ENCODE measurements at regions not wholly inside any gene's neighbourhood (a gene's known extent, or its start where the extent isn't known, plus 50 kb on each side); places are given as distances from the start of the nearest gene placed in this dataset.

DNA sequence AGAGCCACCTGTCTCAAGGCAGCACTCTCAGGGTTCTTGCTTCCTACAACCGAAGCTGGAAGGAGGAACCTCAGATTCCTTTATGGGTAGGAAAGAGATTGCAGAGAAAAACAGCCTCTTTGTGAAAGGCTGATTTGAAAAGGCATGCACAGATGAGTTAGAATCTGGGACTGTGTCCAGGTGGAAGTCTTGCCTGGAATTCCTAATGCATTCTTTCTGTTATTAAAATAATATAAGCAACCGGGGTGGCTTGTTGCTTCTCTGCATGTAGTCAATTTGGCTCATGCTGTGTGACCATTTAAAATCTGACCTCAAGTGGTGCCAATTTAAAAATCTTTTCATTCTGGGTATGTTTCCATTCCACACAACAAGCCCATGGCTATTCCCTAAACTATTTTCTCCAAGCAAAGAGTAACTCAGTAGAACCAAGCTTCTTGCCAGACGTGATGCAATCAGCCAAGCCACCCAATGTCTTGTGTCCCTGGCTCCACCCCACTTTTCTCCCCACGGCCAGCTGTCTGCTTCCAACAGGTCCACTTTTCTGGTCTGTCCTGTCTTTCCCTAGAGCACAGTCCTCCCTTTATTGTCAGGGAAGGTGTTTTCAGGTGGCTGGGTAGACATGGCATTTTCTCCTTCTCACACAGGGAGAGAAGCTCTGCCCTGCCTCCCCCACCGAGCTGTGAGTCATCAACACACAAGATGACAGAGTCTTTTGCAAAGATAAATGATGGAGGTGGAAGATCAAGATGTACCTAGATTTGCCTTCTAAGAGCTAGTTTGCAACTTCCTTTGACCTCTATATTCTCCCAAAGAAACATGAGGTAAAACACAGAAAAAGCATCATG is 394.3 kb downstream of the FOXO1 start:
- DNase-seq = peak; percentile 62 to 64

DNA sequence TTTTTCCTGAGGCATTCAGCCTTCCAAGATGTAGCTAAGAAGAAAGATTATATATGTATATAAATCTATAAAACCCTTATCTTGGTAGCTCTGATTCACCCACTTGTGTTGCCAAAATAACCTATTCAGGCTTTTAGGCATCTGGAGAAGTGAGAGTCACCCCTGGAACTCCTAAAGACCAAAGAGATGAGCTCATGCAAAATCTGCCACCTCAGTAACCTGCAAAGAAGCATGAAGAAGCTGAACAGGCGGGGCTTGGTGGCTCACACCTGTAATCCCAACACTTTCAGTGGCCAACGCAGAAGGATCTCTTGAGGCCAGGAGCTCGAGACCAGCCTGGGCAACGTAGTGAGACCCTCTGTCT is 393.7 kb downstream of the FOXO1 start:
- DNase-seq = no peak

DNA sequence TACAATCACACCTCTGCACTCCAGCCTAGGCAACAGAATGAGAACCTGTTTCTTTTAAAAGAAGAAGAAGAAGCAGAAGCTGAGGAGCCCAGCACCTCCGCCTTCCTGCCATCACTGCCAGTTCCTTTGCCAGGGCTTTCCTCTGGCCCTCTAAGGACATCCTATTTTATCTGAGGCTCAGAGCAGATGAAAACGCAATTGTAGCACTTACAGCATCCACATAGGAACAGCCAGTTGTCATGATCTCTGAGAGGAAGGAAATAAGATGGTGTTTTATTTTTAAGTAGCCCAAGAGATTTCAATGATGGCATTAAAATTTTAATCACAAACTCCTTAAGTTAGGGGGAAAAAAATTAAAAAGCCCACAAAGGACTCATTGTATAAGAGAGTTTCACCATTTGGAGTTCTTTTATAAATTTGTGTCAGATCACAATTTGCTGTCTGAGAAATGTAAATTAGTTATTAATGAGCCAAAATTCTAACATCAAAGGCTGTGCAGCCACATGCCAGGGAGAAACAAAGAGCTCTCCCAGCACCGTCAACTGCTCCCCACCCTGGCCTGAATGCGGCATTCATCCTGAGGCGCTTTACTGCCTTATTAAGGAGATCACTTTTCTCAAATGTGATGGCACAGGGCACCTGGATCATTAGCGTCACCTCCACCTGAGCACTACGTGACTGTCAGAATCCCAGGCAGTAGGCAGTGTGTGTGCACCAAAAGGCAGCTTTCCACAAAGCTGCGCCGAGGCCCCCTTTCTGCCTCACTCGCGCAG is 393.0 kb downstream of the FOXO1 start:
- no peak for DNase-seq

DNA sequence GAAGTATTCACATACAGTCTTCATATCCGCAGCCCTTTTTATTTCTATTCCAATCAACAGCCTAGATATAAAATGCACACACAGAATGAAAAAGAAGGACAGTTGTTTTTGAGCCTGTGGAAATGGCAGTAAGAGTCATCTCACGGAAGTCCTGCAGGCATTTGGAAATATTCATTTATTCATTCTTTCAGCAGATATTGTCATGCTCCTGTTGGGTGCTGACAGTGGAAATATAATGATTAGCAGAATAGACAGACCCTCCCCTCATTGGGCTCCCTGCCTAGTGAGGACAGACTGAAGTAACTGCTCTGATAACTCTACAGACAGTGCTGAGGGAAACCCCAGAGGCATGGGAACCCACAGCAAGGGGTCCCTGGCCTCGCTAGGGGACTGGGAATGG is 392.3 kb downstream of the FOXO1 start:
- DNase-seq = no peak

DNA sequence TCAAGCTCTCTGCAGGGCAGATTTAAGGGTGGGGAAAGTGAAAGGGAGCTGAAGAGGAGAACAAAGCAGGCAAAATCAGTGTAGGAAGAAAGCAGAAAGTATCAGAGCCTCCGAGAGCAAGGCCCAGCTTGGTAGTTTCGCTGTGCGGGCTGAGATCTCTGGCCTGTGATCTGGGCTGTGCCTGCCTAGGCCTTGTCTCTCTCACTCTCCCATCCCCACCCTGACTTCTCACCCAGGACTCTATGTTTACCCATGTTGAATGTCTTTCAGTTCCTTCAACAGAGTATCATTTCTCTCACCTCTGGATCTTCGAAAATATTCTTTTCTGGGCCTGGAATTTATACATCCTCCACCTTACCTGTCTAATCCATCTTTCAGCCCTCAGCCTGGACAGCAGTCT is 391.3 kb downstream of the FOXO1 start:
- no peak for DNase-seq

DNA sequence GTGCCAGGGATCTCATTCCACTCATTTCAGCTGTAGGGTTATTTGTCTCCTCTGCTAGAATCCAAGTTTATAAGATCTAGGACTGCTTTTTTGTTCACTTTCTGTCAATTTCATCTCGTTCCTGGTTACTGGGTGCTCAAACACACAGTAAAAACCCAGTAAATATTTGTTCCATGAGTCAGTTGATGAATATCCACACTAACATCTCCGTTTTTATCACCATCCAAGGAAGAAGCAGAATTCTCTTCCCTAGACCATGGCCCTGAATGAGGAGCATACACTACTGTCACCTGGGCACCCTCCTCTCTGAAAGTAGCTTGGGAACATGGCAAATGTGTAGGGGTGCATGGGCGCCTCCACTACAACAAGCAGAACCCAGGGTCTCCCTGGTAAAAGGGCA is 390.8 kb downstream of the FOXO1 start:
- DNase-seq = no peak

DNA sequence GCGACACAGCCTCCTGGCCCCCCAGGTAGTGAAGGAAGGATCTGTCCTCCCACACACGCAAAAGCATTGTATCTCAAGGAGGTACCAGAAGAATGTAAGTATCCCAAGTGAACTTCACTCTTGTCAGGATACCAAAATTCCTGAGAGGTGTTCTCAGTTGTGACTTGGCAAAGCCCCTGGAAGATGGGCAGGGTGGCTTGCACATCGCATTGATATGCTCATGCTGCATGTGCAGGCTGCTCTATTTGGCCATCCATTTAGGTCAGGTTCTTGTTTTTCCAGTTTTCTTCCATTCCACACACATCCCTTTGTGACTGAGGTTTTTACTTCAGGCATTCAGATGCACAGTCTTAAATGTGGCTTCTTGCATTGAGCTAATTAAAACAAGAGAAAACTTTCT is 382.8 kb downstream of the FOXO1 start:
- no peak for DNase-seq

DNA sequence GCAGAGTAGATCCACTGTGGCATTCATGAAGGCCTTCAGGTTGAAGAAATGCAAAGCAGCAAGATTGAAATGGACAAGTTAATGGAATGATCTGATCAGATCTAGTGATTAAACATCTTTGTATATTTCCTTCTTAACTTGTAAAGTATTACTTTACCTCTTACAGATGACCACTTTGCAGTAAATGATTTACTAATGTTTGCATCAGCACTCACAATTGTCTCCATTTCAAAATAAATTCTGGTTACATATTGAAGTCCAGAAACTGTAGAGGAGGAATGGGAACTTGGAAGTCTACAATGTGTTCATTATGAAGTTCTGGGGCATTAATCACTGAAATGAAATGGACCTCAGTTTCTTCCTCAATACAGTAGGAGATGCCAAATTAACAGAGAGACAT is 380.8 kb downstream of the FOXO1 start:
- DNase-seq = no peak

DNA sequence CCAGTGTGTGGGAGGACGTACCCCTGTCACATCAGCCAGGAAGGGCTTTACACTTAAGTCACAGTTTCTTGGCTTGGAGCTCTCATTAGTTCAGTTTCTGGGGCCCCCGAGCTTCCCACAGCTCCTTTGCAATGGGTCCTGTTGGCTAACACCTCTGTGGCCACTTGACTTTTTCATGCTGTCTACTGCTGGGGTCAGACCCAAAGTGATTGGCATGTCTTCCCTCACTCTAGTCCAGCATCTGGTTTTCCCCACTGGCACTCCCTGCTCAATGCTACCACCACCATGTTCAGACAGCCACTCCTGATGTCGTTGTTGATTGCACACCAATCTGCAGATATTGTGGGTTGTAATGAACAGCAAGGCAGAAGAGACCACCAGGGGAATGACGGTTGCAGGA is 379.0 kb downstream of the FOXO1 start:
- DNase-seq = no peak

DNA sequence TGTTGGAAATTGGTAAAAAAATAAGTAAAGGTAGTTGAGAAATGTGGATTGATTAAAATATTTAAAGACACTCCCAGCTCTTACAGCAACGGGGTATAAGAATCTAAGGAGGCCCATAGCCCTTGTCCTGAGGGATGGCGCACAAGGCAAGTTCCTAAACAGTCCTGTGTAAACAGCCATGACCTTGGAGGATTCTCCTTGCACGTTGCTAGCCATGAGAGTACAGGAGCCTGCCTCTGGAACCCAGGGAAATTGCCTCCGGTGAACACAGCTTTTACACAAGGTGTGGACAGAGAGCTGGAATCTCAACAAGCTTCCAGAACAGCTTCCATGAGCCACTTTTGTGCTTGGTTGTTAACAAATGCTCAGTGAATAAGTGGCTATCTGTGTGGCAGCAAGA is 378.2 kb downstream of the FOXO1 start:
- no peak for DNase-seq

DNA sequence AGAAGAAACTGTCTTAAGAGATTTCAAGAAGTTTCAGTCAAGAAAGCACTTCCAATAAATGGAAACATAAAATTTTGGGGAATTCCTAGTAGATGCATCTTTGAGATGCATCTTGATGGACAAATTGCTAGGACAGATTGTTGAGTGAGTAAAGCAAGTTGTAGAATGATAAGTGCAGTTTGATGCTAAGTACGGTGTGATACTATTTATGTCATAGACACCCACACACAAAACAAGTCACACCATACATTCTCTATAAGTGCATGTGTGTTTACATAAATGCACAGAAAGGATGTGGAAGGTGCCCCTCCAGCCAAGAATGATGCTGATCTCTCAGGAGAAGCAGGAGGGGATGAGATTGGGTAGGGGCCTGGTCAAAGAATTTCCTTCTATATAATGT is 375.7 kb downstream of the FOXO1 start:
- no peak for DNase-seq

DNA sequence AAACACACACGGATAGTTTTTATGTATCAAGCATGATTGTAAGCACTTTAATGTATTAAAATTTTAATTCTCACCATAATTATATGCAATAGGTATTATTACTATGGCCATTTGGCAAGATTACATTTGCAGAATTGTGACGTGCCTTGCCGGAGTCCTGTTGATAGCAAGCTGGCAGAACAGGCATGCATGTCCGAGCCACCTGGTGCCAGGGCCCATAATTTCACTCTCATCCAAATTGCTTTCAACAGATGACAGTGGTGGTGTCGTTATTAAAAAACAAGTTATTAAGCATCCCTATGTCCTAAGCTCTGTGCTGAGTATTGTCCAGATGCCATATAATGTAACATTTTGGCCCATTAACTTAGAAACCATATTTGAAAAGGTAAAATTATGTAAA is 374.3 kb downstream of the FOXO1 start:
- DNase-seq = no peak

DNA sequence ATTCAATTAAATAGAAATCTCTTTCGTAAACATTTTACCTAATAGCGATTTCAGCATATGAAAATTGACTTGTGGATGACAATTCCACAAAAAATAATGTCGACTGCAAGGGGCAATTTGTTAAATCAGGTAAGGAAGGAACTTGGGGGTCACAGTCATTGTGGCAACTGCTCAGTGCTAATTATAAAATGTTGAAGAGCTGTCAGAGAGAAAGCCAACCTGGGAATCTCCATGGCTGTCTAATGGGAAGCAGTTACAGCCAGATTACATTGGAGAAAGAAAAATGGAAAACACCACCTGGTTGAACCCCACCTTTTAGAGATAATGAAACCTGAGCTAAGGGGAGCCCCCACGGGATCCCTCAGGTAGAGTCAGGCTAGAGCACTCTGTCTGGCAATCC is 373.9 kb downstream of the FOXO1 start:
- DNase-seq = no peak

DNA sequence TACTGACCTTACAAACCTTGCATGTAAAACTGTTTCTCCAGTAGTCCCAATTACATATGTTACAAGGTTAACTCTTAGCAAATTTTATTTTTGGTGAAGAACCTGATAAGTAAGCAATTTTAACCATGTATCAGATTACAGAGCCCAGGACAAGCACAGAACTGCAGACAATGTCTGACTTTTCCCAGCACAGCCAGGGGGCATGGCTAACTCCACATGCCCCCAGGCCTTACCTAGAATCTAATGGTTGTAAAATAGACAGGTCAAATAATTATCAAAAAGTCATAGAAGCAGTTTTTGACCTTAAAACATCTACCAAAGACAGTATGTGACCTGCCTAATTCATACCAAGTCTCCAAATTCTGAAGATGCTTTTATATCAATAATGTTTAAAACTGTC is 364.1 kb downstream of the FOXO1 start:
- no peak for DNase-seq

DNA sequence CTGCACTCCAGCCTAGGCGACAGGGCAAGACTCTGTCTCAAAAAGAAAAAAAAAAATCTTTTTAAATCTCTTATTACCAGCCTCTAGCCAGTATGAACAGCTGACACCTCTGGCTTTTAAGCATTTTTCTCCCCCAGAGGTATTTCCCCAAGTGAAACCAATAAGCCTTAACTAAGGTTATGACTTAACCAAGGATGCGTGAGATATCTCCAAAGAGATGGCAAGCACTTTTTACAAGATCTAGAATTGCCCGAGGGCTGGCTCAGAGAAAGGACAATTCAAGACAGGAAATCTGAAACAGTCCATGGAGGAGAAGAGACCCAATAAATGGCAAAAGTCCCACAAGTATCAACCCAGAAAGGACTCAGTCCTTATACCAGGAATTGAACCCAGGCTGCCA is 362.1 kb downstream of the FOXO1 start:
- DNase-seq = no peak

DNA sequence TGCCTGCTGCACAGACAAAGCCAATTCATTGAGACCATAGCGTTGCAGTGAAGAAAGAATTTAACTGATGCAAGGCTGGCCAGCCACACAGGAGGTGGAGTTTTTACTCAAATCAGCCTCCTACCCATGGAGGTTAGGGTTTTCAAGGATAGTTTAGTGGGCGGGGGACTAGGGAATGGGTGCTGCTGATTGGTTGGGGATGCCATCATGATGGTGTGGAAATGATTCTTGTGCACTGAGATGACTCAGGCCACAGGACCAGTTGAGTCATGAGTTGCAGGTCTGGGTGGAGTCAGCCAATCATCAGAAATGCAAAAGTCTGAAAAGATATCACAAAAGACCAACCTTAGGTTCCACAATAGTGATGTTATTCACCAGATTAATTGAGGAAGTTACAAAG is 359.6 kb downstream of the FOXO1 start:
- peak in 1 of 2 donors; percentile 26 for DNase-seq

DNA sequence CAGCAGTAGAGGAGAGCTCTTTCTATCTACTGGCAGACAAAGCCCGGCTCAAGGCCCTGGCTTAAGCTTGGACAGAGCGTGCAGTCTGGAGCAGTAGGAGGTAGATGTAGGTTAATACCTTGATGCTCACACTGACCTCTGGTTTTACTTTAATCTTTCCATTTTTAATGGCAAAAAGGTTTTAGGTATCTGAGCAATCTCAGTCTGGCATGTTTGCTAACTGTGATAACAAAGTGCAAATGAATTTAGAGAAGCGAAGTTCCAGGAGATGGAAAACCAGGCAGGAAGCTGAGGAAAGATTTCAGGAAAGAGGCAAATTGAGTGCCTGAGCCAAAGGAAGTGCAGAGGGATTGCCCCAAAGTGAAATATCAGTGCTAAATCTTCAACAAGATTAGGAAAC is 356.6 kb downstream of the FOXO1 start:
- no peak for DNase-seq

DNA sequence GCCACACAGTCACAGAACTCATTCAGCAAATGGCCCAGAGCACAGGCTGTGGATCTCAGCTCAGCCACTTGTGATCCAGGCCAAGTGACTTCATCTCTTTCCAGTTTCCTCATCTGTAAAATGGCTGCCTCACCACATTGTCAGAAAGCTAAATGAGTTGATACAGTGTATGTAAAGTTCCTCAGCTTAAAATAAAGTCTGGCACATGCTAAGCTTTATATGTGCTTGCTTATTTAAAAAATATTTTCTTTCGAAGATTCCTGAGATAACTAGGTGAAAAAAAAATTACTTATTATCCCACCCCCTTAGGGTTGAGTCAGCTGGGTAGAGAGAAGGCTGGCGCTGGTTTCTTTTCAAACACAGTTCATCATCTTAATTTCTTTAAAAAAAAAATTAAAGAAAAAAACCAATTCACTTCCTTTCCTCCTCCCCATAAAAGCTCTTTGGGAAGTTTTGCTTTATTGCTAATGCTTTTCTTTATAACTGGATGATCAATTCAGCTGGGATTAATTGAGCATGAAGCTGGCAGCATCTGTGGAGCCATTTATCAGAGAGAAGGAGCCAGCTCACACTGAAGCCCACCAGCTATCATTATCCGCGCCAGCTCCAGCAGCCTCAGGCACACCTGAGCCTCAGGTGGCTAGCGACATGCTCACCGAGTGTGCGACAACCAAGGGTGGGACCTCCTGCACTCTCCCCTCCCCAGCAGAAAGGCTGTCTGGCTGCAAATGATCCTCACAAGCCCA is 354.9 kb downstream of the FOXO1 start:
- no peak for DNase-seq

DNA sequence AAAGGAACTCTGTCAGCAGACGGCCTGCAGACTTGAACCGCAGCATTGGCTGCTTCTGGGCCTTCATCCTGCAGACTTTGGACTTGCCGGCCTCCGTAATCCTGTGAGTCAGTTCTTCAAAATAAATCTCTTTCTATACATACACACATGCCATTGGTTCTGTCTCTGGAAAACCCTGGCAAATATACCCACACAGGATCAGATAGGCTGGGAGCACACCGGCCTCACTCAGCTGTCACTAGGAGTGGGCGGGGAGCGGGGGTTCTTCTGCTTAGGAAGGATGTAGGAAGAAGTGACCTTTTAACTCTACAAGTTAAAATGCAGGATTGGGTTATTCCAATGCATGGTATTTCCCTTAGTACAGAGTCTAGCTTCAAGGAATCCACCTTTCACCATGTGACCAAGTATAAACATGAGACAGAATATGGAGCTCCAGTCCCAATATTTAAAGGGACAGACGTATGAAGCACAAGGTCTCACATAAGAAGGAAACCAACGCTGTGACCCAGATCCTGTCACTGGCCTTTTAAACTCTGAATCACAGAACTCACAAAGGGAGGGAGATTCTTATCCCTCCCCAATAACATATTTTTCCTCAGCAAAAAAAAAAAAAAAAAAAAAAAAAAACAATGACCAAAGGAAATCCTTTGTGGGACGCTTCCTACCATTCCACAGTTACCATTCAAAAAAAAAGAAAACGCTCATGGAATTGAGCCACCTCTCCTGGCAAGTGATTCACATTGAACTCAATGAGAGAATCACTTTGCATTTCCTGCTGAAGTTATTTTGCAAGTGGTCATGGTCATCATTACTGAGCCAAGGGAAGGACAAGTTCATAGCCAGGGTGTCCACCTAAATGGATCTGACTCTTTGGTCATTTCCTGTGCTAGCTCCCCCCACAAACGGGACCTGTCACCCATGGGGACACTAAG is 352.9 kb downstream of the FOXO1 start:
- no peak for DNase-seq

DNA sequence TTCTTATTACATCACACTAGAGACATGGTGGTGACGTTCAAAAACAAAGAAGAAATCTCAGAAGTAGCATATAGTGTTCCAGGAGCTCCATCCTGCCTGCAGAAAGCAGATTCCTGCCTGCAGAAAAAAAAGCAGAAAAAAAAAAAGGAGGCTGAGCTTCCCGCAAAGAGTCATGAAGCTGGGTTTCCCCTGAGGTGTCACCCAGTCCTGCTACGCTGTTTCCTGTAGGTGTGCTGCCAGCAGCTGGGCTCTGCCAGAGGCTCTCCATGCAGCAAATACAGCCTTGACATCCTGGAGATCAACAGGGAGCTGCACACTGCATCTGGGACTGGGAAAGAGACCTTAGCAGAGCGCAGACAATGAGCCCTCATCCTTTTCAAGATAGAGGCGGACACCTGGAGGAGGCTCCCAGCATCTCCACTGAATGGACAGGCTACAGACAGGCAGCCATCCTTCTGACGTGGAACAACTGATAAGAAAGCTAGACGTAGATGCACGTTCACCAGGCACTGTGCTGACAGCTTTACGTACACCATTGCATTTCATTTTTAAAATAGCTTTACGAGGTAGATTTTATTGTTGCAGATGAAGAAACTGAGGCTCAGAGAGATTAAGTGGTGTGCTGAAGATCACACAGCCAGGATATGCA is 350.9 kb downstream of the FOXO1 start:
- DNase-seq = peak; percentile 59 to 61

DNA sequence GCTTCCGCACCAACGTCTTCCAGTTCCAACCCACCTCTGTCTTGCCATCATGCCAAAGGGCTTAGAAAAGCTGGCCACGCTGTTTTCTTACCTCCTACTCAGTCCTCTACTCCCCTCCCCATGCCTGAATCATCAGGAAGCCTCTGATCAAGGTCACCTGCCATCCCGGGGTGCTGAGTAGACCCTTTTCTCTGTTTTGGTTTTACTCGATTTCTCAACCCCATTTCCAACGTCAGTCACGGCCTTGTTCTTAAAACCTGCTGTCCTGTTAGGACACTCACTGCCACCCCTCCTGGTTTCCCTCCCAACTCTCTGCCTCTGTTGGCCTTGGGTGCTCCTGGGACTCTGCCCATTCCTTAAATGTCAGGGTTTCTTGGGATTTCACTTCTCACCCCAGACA is 350.1 kb downstream of the FOXO1 start:
- DNase-seq = peak; percentile 32 to 35

DNA sequence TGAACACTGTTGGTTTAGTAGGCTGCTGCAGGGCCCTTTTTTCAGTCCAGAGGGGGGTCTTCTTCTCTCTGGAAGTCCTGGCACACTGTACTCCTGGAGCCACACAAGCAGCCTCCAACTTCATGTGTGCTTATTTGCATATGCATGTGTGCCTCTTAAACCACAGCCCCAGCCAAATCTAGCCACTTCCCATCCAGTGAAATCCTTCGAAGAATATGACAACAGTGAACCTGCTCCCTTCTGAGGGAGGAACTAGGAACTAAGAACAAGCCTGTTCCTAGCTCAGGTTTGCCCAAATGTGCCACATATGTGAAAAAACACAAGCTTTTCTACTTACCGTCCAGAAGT is 348.5 kb downstream of the FOXO1 start:
- DNase-seq = no peak
